ENCODE measurements at regions not wholly inside any gene's neighbourhood (a gene's known extent, or its start where the extent isn't known, plus 50 kb on each side); places are given as distances from the start of the nearest gene placed in this dataset.

- no peaks in the 10 kb centered on the region for H3K36me3 ChIP-seq
- TF ChIP-seq, protein P1, sequence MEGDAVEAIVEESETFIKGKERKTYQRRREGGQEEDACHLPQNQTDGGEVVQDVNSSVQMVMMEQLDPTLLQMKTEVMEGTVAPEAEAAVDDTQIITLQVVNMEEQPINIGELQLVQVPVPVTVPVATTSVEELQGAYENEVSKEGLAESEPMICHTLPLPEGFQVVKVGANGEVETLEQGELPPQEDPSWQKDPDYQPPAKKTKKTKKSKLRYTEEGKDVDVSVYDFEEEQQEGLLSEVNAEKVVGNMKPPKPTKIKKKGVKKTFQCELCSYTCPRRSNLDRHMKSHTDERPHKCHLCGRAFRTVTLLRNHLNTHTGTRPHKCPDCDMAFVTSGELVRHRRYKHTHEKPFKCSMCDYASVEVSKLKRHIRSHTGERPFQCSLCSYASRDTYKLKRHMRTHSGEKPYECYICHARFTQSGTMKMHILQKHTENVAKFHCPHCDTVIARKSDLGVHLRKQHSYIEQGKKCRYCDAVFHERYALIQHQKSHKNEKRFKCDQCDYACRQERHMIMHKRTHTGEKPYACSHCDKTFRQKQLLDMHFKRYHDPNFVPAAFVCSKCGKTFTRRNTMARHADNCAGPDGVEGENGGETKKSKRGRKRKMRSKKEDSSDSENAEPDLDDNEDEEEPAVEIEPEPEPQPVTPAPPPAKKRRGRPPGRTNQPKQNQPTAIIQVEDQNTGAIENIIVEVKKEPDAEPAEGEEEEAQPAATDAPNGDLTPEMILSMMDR (IDR thresholded peaks at IDR 0.05): no peak
- H3K9me3 ChIP-seq: no peaks in the 10 kb centered on the region
- no peak overlapping the region for H3K27ac ChIP-seq
- intact Hi-C loops (cut with DNase I; ENCODE audit: low total_unique reads): no loop called here
- no peak overlapping the region for H3K4me3 ChIP-seq
- H3K27me3 ChIP-seq: no peaks in the 10 kb centered on the region
- no peaks in the 10 kb centered on the region for H3K4me1 ChIP-seq
- DNase-seq: peak in 1 of 2 donors; percentile 48
Observed at GRCh38 chr5:158553962-158554336, 545.8 kb downstream of the EBF1 start.

- Histone ChIP-seq H3K36me3 (no peaks in the 10 kb centered on the region), H3K4me3 (no peak overlapping the region), H3K27me3 (no peaks in the 10 kb centered on the region), H3K27ac (no peak overlapping the region), H3K4me1 (no peaks in the 10 kb centered on the region), H3K9me3 (no peaks in the 10 kb centered on the region)
- DNase-seq: peak in 1 of 2 donors; percentile 46
- intact Hi-C loops (cut with DNase I; ENCODE audit: low total_unique reads): no loop called here
- TF ChIP-seq, protein P1 (IDR thresholded peaks at IDR 0.05): no peak
Observed at GRCh38 chr5:158553195-158553961, 546.3 kb downstream of the EBF1 start.

- H3K27ac ChIP-seq: no peak overlapping the region
- TF ChIP-seq, protein P1 (IDR thresholded peaks at IDR 0.05): no peak
Observed at GRCh38 chr5:158552241-158552640, 547.5 kb downstream of the EBF1 start.

GRCh38 chr5:158549311-158549710, 550.4 kb downstream of the EBF1 start:
- intact Hi-C loops (cut with DNase I; ENCODE audit: low total_unique reads): no loop called here
- DNase-seq: no peak
- Histone ChIP-seq H3K4me1 (no peaks in the 10 kb centered on the region), H3K27ac (no peak overlapping the region), H3K27me3 (no peaks in the 10 kb centered on the region), H3K36me3 (no peaks in the 10 kb centered on the region), H3K9me3 (no peaks in the 10 kb centered on the region), H3K4me3 (no peak overlapping the region)
- TF ChIP-seq, protein P1 (IDR thresholded peaks at IDR 0.05): no peak

More at GRCh38 chr5:158552241-158552640, 547.5 kb downstream of the EBF1 start:
- DNase-seq: no peak
- Histone ChIP-seq H3K27me3 (no peaks in the 10 kb centered on the region), H3K36me3 (no peaks in the 10 kb centered on the region), H3K9me3 (no peaks in the 10 kb centered on the region), H3K4me3 (no peak overlapping the region), H3K4me1 (no peaks in the 10 kb centered on the region)
- intact Hi-C loops (cut with DNase I; ENCODE audit: low total_unique reads): no loop called here

- DNase-seq: no peak
- no peak overlapping the region for H3K4me3 ChIP-seq
- no peaks in the 10 kb centered on the region for H3K9me3 ChIP-seq
- intact Hi-C loops (cut with DNase I; ENCODE audit: low total_unique reads): no loop called here
- H3K36me3 ChIP-seq: no peaks in the 10 kb centered on the region
- no peaks in the 10 kb centered on the region for H3K4me1 ChIP-seq
- H3K27me3 ChIP-seq: no peaks in the 10 kb centered on the region
- H3K27ac ChIP-seq: no peak overlapping the region
- TF ChIP-seq, protein P1 (IDR thresholded peaks at IDR 0.05): no peak
Observed at GRCh38 chr5:158546748-158547147, 553.0 kb downstream of the EBF1 start.

Data from tibial artery (tissue), 4 donors.